Endothelial cell of umbilical vein (primary cell): ENCODE measurements at regions not wholly inside any gene's neighbourhood (a gene's known extent, or its start where the extent isn't known, plus 50 kb on each side); places are given as distances from the start of the nearest gene placed in this dataset.

Experiments
- CTCF ChIP-seq, 2 donors: IDR thresholded peaks; 1 replicate in 1 of 2; 2 replicates in 1 of 2; pipeline ENCODE4 v1.5.1; 2011; ENCODE audit warnings: low read length in 2 of 2, mild to moderate bottlenecking in 2 of 2, moderate library complexity in 2 of 2, control low read depth in 1 of 2, inconsistent platforms in 1 of 2, low read depth in 1 of 2; ENCODE audit not compliant: insufficient read depth in 1 of 2; ENCODE audit errors: extremely low read depth in 1 of 2
- EZH2 ChIP-seq: IDR thresholded peaks from 2 replicates; pipeline ENCODE4 v1.6.1; 2012; ENCODE audit warnings: borderline replicate concordance, low read depth, mild to moderate bottlenecking, moderate library complexity, low read length, inconsistent platforms; ENCODE audit not compliant: severe bottlenecking
- FOS ChIP-seq: IDR thresholded peaks from 2 replicates; pipeline ENCODE4 v1.6.1; 2011; ENCODE audit warnings: mild to moderate bottlenecking, low read length, moderate library complexity, borderline replicate concordance; ENCODE audit not compliant: insufficient read depth
- MAX ChIP-seq: IDR thresholded peaks from 2 replicates; pipeline ENCODE4 v1.6.1; 2011; ENCODE audit not compliant: insufficient read depth, insufficient read length
- POLR2A ChIP-seq: IDR thresholded peaks from 2 replicates; pipeline ENCODE4 v1.6.1; 2012; ENCODE audit warnings: low read depth, mild to moderate bottlenecking, control low read depth, low read length

DNA sequence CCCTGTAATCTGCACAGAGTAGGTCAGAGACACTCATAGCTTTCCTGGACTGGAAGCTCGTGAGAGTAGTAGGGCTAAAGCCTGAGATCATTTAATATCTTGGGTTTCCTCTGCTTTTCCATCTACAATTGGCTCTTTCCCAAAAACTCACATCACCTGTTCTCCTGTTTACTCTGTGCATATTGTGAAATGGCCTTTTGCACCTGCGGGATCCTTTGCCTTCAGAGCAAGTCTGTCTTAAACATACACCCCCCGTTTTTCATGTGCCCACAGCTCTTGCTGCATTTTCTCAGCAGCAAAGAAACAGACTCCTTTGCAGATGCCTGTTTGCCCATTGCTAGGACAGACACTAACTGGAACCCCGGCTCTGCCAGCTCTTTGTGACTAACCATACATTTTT, 608.3 kb upstream of the PCDH10 start:
- TF ChIP-seq EZH2: no peak
- TF ChIP-seq POLR2A: no peak
- TF ChIP-seq CTCF (IDR thresholded peaks at IDR 0.05; ENCODE audit: extremely low read depth in 1 of 2, insufficient read depth in 1 of 2, low read depth in 1 of 2, low read length in 2 of 2): no peak
- no peak for TF ChIP-seq FOS
- TF ChIP-seq MAX: no peak
